Stomach (tissue), 8 donors: ENCODE measurements at regions not wholly inside any gene's neighbourhood (a gene's known extent, or its start where the extent isn't known, plus 50 kb on each side); places are given as distances from the start of the nearest gene placed in this dataset.

ENCODE experiments used
- DNase-seq, 2 donors: peaks; one replicate each; pipeline versions ENCODE4 v3.0.0 to v3.0.0-alpha.2; 2013 to 2019
- H3K27ac ChIP-seq, 5 donors: fragments of 200-600 bp in 4 of 5; sonication (generic) in 4 of 5; one replicate each; pipeline ENCODE4 v1.5.1; 2013 to 2019; ENCODE audit warnings: mild to moderate bottlenecking in 1 of 5, moderate library complexity in 1 of 5
- H3K27me3 ChIP-seq, 3 donors: fragments of 200-600 bp; sonication (generic); one replicate each; pipeline ENCODE4 v1.5.1; 2017 to 2019; ENCODE audit warnings: mixed run types in 1 of 3
- H3K36me3 ChIP-seq, 4 donors: fragments of 200-600 bp; sonication (generic); 1 replicate in 3 of 4; 2 replicates in 1 of 4; pipeline ENCODE4 v1.5.1; 2016 to 2019
- H3K4me1 ChIP-seq, 4 donors: fragments of 200-600 bp; sonication (generic); one replicate each; pipeline ENCODE4 v1.5.1; 2016 to 2019
- H3K4me3 ChIP-seq, 4 donors: fragments of 200-600 bp; sonication (generic) in 3 of 4; one replicate each; pipeline ENCODE4 v1.5.1; 2016 to 2019; ENCODE audit warnings: mild to moderate bottlenecking in 1 of 4
- H3K9me3 ChIP-seq, 4 donors: fragments of 200-600 bp; sonication (generic); one replicate each; pipeline ENCODE4 v1.5.1; 2016 to 2019
- EP300 ChIP-seq: sonication (generic); formaldehyde crosslinking; IDR thresholded peaks from one replicate; pipeline ENCODE4 v1.6.1; 2017; ENCODE audit warnings: antibody characterized with exemption
- POLR2A ChIP-seq, 4 donors: fragments of 450-650 bp; IDR thresholded peaks; one replicate each; pipeline ENCODE4 v1.6.1; 2016; ENCODE audit warnings: antibody characterized with exemption in 4 of 4, control low read depth in 2 of 4, mild to moderate bottlenecking in 1 of 4, moderate library complexity in 1 of 4
- POLR2AphosphoS5 ChIP-seq, 3 donors: sonication (generic); formaldehyde crosslinking; IDR thresholded peaks; one replicate each; pipeline ENCODE4 v1.6.1; 2016; ENCODE audit warnings: antibody characterized with exemption in 3 of 3
- WGBS, 5 donors: extraction: QIAGEN DNeasy Blood & Tissue Kit in 3 of 5; methylation state at CpG; one replicate each; pipeline versions ENCODE4 v1.1.5 to v1.1.7; 2013 to 2018; 5-methylcytosine and 5-hydroxymethylcytosine counted together
- intact Hi-C: fragments of 100-400 bp; cut with DNase I; formaldehyde crosslinking; loops from one replicate; pipeline ENCODE4 v1.15.1; 2023; ENCODE audit warnings: low total_unique reads
- TF ChIP-seq, protein P1 (sequence below), 7 experiments: fragments of 450-650 bp in 4 of 7; fragments of 200-600 bp in 3 of 7; sonication (generic) in 3 of 7; IDR thresholded peaks; one replicate each; pipeline ENCODE4 v1.5.1; 2016 to 2019; ENCODE audit warnings: antibody characterized with exemption in 7 of 7, control low read depth in 2 of 7, mild to moderate bottlenecking in 1 of 7
- donor health status: healthy with polysubstance abuse.
- donor health status: Bipolar disorder and iron deficiency.
- donor health status: healthy.

DNA sequence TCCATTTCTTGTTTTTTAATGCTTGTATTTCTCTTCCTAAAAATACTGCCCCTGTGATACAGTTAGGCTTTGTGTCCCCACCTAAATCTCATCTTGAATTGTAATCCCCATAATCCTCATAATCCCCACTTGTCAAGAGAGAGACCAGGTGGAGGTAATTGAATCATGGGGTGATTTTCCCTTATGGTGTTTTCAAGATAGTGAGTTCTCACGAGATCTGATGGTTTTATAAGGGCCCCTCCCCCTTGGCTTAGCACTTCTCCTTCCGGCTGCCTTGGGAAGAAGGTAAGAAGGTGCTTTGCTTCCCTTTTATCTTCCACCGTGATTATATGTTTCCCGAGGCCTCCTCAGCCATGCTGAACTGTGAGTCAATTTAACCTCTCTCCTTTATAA lies 227.4 kb downstream of the MAN2A1 start:
- TF ChIP-seq POLR2AphosphoS5 (IDR thresholded peaks at IDR 0.05): no peak
- TF ChIP-seq EP300: no peak
- TF ChIP-seq, protein P1, sequence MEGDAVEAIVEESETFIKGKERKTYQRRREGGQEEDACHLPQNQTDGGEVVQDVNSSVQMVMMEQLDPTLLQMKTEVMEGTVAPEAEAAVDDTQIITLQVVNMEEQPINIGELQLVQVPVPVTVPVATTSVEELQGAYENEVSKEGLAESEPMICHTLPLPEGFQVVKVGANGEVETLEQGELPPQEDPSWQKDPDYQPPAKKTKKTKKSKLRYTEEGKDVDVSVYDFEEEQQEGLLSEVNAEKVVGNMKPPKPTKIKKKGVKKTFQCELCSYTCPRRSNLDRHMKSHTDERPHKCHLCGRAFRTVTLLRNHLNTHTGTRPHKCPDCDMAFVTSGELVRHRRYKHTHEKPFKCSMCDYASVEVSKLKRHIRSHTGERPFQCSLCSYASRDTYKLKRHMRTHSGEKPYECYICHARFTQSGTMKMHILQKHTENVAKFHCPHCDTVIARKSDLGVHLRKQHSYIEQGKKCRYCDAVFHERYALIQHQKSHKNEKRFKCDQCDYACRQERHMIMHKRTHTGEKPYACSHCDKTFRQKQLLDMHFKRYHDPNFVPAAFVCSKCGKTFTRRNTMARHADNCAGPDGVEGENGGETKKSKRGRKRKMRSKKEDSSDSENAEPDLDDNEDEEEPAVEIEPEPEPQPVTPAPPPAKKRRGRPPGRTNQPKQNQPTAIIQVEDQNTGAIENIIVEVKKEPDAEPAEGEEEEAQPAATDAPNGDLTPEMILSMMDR (IDR thresholded peaks at IDR 0.05): no peak
- no peak for TF ChIP-seq POLR2A (IDR thresholded peaks at IDR 0.05)
- DNase-seq: no peak
- H3K9me3 ChIP-seq: no peaks in the 10 kb centered on the region
- H3K4me1 ChIP-seq: peaks cover 0 to 11% (median 6%) of the 10 kb centered on the region in 4 donors
- no peaks in the 10 kb centered on the region for H3K36me3 ChIP-seq
- no peak overlapping the region for H3K27ac ChIP-seq
- H3K4me3 ChIP-seq: no peak overlapping the region
- no peaks in the 10 kb centered on the region for H3K27me3 ChIP-seq
- intact Hi-C loops: no loop called here
- WGBS, 5 donors: 71 to 86% (median 81%) methylated on average over 4 of the region's 4 CpGs

DNA sequence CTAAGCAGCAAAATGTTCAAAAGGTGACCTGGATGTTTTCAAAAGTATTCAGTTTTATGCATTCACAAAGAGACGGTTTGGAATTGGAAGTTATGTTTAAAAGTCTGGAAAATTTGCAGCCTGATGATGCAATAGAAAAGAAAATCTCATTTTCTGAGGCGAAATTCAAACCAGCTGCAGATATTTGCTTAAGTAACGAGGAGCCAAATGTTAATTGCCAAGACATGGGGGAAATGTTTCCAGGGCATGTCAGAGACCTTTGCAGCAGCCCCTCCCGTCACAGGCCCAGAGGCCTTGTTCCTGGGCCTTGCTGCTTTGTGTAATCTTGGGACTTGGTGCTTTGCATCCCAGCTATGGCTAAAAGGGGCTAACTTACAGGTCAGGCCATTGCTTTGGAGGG lies 228.2 kb downstream of the MAN2A1 start:
- no peak overlapping the region for H3K4me3 ChIP-seq
- peaks cover 0 to 16% (median 9%) of the 10 kb centered on the region in 4 donors for H3K4me1 ChIP-seq
- no peaks in the 10 kb centered on the region for H3K27me3 ChIP-seq
- H3K27ac ChIP-seq: no peak overlapping the region
- no peaks in the 10 kb centered on the region for H3K9me3 ChIP-seq
- no peaks in the 10 kb centered on the region for H3K36me3 ChIP-seq
- DNase-seq: no peak
- TF ChIP-seq, protein P1 (IDR thresholded peaks at IDR 0.05): no peak
- no peak for TF ChIP-seq POLR2AphosphoS5 (IDR thresholded peaks at IDR 0.05)
- TF ChIP-seq POLR2A (IDR thresholded peaks at IDR 0.05): no peak
- no peak for TF ChIP-seq EP300
- WGBS, 5 donors: 86 to 93% (median 90%) methylated on average over 4 of the region's 4 CpGs
- intact Hi-C loops: no loop called here

DNA sequence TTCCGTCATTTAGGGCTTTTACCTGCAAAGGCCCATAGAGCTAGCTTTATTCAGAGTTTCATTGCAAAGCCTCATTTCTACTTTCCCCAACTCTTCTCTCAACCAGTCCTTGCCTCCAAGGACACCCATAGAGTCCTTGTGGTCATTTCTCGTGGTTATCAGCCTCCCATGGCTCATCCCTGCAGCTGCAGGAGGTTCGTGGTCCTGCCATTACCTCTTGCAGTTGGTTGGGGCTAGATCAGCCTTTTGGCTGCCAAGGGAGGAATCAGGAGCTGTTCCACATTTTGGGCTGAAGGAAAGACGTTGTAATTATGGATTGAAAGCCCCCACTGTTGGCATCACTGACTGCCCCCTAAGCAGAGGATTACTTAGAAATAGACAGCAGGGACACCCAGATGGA lies 231.0 kb downstream of the MAN2A1 start:
- intact Hi-C loops: no loop called here
- no peak for DNase-seq
- 74 to 87% (median 84%) methylated on average over 4 of the region's 4 CpGs for WGBS, 5 donors
- Histone ChIP-seq H3K27ac (no peak overlapping the region), H3K4me1 (peaks cover 0 to 19% (median 9%) of the 10 kb centered on the region in 4 donors), H3K36me3 (no peaks in the 10 kb centered on the region), H3K4me3 (no peak overlapping the region), H3K9me3 (no peaks in the 10 kb centered on the region), H3K27me3 (no peaks in the 10 kb centered on the region)
- TF ChIP-seq, protein P1 (IDR thresholded peaks at IDR 0.05): no peak
- no peak for TF ChIP-seq POLR2AphosphoS5 (IDR thresholded peaks at IDR 0.05)
- no peak for TF ChIP-seq EP300
- TF ChIP-seq POLR2A (IDR thresholded peaks at IDR 0.05): no peak

DNA sequence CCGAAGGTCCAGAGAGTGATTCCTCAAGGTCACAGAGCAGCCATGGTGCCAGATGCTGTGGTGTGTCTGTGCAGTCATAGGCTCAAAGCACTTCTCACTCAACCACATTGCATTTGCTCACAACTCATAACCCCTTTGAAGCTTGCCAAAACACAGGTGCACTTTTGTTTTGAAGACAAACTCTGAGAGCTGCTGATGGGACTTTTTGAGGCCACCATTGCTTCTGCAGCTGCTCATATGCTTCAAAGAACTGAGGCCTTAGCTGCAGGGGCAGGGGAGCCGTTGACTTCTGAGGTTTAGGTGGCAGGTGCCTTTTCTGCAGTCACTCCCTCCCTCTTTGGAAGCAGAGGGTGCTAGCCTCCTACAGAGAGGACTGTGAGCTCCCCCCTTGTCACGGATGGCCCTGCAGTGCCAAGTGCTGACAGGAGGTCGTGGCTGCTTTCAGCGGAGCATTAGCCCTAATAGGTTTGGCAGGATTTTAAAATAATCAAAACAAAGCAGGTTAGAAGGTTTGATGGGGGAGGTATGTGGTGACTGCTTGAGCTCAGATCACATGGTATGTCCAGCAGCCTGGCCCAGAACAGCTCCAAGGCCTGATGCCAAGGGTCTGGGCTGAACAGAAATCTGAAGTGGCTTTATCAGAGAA lies 232.1 kb downstream of the MAN2A1 start:
- intact Hi-C loops: no loop called here
- TF ChIP-seq EP300: no peak
- TF ChIP-seq POLR2AphosphoS5 (IDR thresholded peaks at IDR 0.05): no peak
- TF ChIP-seq POLR2A (IDR thresholded peaks at IDR 0.05): no peak
- TF ChIP-seq, protein P1 (IDR thresholded peaks at IDR 0.05): no peak
- Histone ChIP-seq H3K4me3 (no peak overlapping the region), H3K27me3 (no peaks in the 10 kb centered on the region), H3K4me1 (peaks cover 0 to 19% (median 9%) of the 10 kb centered on the region in 4 donors), H3K9me3 (no peaks in the 10 kb centered on the region), H3K27ac (peak overlapping the region in 3 of 5 donors; percentile 8 to 36 (median 8)), H3K36me3 (no peaks in the 10 kb centered on the region)
- WGBS, 5 donors: 21 to 45% (median 30%) methylated on average over 5 of the region's 5 CpGs
- peak; percentile 59 to 75 for DNase-seq
